Chondrocyte (in vitro differentiated cells): ENCODE measurements at regions not wholly inside any gene's neighbourhood (a gene's known extent, or its start where the extent isn't known, plus 50 kb on each side); places are given as distances from the start of the nearest gene placed in this dataset.

ENCODE experiments used
- DNase-seq: peaks from one replicate; pipeline ENCODE4 v3.0.0; 2021; ENCODE audit warnings: mixed read lengths, low spot score
- H3K27ac Mint-ChIP-seq: one replicate; pipeline ENCODE4 v1.8.0; 2021; ENCODE audit warnings: mild to moderate bottlenecking, moderate library complexity, mixed read lengths; ENCODE audit not compliant: unreplicated experiment
- H3K27me3 Mint-ChIP-seq: 2 replicates; pipeline ENCODE4 v1.8.0; 2021; ENCODE audit warnings: low read depth, mixed read lengths
- H3K36me3 Mint-ChIP-seq: 2 replicates; pipeline ENCODE4 v1.8.0; 2021; ENCODE audit warnings: low read depth, mixed read lengths
- H3K4me1 Mint-ChIP-seq: 2 replicates; pipeline ENCODE4 v1.8.0; 2021; ENCODE audit warnings: low read depth, mild to moderate bottlenecking, mixed read lengths
- H3K4me3 Mint-ChIP-seq: one replicate; pipeline ENCODE4 v1.8.0; 2021; ENCODE audit warnings: mild to moderate bottlenecking, moderate library complexity, mixed read lengths; ENCODE audit not compliant: unreplicated experiment
- H3K9me3 Mint-ChIP-seq: 2 replicates; pipeline ENCODE4 v1.8.0; 2021; ENCODE audit warnings: low read depth, mixed read lengths
- TF ChIP-seq, protein P1 (sequence below): fragments of 200-600 bp; sonication (generic); IDR thresholded peaks from 2 replicates; pipeline ENCODE4 v1.5.0; 2021; ENCODE audit warnings: antibody characterized with exemption, mild to moderate bottlenecking, moderate library complexity

DNA sequence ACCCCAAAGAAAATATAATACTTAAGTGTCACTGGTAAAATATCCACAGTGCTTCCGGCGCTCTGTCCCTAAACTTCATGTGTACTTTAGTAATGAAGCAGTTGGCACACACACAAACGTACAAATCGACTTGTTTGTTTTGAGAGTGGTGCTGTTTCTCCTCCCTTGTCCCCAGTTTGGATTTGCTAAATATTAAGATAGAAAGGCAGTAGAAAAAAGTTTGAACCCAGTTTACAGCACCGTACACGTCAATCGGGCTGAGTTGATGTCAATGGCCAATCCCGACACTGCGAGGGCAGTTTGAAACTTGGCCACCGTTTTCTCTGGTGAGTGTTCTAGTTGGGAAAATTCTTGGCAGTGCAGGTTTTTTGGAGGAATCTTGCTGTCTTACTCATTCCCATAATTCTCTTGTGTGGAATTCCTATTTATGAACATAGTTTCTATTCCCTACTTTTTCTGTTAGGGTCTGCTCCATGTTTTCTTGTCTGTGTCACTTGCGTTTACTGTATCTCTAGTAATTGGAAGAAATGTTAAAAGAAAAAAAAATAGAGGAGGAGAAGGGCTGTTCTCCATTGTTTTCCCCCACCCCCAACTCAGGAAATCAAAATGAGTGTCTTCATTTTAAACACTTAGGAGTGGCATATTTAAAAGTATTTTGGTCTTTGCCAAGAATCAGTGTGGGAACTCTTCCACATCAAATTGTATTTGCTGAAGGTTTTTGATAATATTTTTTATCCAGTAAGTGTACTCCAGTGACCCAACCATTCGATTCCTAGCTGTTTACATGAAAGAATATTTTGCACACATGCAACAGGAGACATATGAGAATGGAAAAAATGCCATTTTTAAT, 72.3 kb downstream of the OR2B2 start:
- H3K27me3 Mint-ChIP-seq = no peaks in the 10 kb centered on the region
- no peak overlapping the region for H3K27ac Mint-ChIP-seq
- TF ChIP-seq, protein P1, sequence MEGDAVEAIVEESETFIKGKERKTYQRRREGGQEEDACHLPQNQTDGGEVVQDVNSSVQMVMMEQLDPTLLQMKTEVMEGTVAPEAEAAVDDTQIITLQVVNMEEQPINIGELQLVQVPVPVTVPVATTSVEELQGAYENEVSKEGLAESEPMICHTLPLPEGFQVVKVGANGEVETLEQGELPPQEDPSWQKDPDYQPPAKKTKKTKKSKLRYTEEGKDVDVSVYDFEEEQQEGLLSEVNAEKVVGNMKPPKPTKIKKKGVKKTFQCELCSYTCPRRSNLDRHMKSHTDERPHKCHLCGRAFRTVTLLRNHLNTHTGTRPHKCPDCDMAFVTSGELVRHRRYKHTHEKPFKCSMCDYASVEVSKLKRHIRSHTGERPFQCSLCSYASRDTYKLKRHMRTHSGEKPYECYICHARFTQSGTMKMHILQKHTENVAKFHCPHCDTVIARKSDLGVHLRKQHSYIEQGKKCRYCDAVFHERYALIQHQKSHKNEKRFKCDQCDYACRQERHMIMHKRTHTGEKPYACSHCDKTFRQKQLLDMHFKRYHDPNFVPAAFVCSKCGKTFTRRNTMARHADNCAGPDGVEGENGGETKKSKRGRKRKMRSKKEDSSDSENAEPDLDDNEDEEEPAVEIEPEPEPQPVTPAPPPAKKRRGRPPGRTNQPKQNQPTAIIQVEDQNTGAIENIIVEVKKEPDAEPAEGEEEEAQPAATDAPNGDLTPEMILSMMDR = peak; percentile 5
- DNase-seq = no peak
- peaks cover 3% of the 10 kb centered on the region for H3K36me3 Mint-ChIP-seq
- H3K4me1 Mint-ChIP-seq = peaks cover 25% of the 10 kb centered on the region
- no peak overlapping the region for H3K4me3 Mint-ChIP-seq
- H3K9me3 Mint-ChIP-seq = no peaks in the 10 kb centered on the region

DNA sequence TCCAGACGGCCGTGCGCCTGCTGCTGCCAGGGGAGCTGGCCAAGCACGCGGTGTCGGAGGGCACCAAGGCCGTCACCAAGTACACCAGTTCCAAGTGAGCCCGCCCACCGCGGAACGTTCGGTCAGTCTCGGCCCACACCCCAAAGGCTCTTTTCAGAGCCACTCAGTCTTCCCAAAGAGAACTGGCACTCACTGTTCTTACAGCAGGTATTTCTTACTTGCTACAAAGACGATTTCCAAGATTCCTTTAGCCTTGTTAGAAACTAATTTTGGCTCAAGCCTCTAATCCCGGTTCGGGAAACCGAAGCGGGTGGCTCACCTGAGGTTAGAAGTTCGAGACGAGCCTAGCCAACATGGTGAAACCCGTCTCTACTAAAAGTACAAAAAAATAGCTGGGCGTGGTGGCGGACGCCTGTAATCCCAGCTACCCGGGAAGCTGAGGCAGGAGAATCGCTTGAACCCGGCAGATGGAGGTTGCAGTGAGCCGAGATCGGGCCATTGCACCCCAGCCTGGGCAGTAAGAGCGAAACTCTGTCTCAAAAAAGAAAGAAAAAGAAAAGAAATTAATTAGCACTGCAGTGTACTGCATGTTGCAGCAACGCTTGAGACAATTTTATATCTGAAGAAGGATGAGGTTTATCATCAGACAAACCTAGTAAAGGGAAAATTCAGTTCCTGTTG, 73.1 kb downstream of the OR2B2 start:
- no peak overlapping the region for H3K4me3 Mint-ChIP-seq
- DNase-seq = no peak
- H3K27ac Mint-ChIP-seq = no peak overlapping the region
- H3K27me3 Mint-ChIP-seq = no peaks in the 10 kb centered on the region
- TF ChIP-seq, protein P1 = no peak
- peaks cover 6% of the 10 kb centered on the region for H3K36me3 Mint-ChIP-seq
- H3K4me1 Mint-ChIP-seq = peaks cover 26% of the 10 kb centered on the region
- no peaks in the 10 kb centered on the region for H3K9me3 Mint-ChIP-seq

DNA sequence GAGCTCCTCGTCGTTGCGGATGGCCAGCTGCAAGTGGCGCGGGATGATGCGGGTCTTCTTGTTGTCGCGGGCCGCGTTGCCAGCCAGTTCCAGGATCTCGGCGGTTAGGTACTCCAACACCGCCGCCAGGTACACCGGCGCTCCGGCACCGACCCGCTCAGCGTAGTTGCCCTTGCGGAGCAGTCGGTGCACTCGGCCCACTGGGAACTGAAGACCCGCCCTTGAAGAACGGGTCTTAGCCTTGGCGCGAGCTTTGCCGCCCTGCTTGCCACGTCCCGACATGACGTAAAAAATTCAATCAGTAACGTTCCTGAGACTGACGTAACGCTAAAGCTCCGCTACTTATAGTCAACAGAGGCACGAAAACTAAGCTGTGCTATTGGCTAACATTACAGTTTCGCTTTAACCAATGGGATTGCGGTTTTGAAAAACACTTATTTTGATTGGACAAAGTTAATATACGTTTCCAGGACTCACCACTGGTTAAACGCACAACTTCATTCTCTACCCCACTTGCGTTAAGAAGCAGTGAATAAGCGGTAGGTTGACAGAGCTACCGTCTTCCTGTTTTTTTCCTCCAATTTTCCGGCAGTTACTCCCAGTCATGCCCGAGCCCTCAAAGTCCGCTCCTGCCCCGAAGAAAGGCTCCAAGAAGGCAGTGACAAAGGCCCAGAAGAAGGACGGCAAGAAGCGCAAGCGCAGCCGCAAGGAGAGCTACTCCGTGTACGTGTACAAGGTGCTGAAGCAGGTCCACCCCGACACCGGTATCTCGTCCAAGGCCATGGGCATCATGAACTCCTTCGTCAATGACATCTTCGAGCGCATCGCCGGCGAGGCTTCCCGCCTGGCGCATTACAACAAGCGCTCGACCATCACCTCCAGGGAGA, 73.9 kb downstream of the OR2B2 start:
- TF ChIP-seq, protein P1 = no peak
- H3K27me3 Mint-ChIP-seq = no peaks in the 10 kb centered on the region
- no peak overlapping the region for H3K27ac Mint-ChIP-seq
- peaks cover 26% of the 10 kb centered on the region for H3K4me1 Mint-ChIP-seq
- DNase-seq = peak; percentile 96
- no peaks in the 10 kb centered on the region for H3K9me3 Mint-ChIP-seq
- H3K36me3 Mint-ChIP-seq = peaks cover 6% of the 10 kb centered on the region
- H3K4me3 Mint-ChIP-seq = no peak overlapping the region

DNA sequence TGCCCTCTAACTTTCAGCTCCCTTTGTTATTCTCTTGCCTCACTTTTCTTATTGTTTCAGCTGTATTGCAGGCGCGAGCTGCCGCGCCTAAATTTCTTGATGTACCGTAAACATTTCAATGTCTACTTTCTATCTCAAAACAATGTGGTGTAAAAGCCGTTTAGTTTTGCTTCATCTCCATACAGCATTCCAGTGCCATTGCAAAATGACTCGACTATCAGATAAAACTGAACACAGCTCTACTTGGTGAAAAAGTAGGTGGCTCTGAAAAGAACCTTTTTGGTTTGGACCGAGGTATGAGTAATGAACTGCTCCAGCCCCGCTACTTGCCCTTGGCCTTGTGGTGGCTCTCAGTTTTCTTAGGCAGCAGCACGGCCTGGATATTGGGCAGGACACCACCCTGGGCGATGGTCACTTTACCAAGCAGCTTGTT, 74.6 kb downstream of the OR2B2 start:
- TF ChIP-seq, protein P1 = no peak
- Mint-ChIP-seq H3K4me3 (no peak overlapping the region), H3K4me1 (peaks cover 26% of the 10 kb centered on the region), H3K9me3 (no peaks in the 10 kb centered on the region), H3K36me3 (peaks cover 6% of the 10 kb centered on the region), H3K27me3 (no peaks in the 10 kb centered on the region), H3K27ac (no peak overlapping the region)
- DNase-seq = no peak
